ENCODE measurements at regions not wholly inside any gene's neighbourhood (a gene's known extent, or its start where the extent isn't known, plus 50 kb on each side); places are given as distances from the start of the nearest gene placed in this dataset.

GRCh38 chr2:42864641-42865280 is 72.4 kb upstream of the HAAO start:
- no peak for DNase-seq

GRCh38 chr2:42864222-42864621 is 71.8 kb upstream of the HAAO start:
- DNase-seq: no peak

- no peak for DNase-seq
Observed at GRCh38 chr2:42863751-42864150, 71.4 kb upstream of the HAAO start.

- DNase-seq: no peak
Observed at GRCh38 chr2:42863320-42863719, 70.9 kb upstream of the HAAO start.

GRCh38 chr2:42862669-42863185 is 70.3 kb upstream of the HAAO start:
- no peak for DNase-seq

- DNase-seq: no peak
Observed at GRCh38 chr2:42861321-42861720, 68.9 kb upstream of the HAAO start.

GRCh38 chr2:42860319-42861094 is 68.1 kb upstream of the HAAO start:
- DNase-seq: no peak

- no peak for DNase-seq
Observed at GRCh38 chr2:42859791-42860190, 67.4 kb upstream of the HAAO start.

GRCh38 chr2:42859006-42859552 is 66.7 kb upstream of the HAAO start:
- DNase-seq: peak; percentile 71

- DNase-seq: no peak
Observed at GRCh38 chr2:42858140-42859005, 66.0 kb upstream of the HAAO start.

GRCh38 chr2:42856891-42857632 is 64.7 kb upstream of the HAAO start:
- no peak for DNase-seq

GRCh38 chr2:42856106-42856860 is 63.9 kb upstream of the HAAO start:
- no peak for DNase-seq

GRCh38 chr2:42855221-42855970 is 63.0 kb upstream of the HAAO start:
- DNase-seq: no peak

GRCh38 chr2:42854207-42854818 is 61.9 kb upstream of the HAAO start:
- no peak for DNase-seq

GRCh38 chr2:42853549-42854206 is 61.3 kb upstream of the HAAO start:
- no peak for DNase-seq

GRCh38 chr2:42852798-42853197 is 60.4 kb upstream of the HAAO start:
- DNase-seq: no peak

- DNase-seq: no peak
Observed at GRCh38 chr2:42851740-42852250, 59.4 kb upstream of the HAAO start.

GRCh38 chr2:42851186-42851585 is 58.8 kb upstream of the HAAO start:
- DNase-seq: no peak

GRCh38 chr2:42850016-42850805 is 57.8 kb upstream of the HAAO start:
- DNase-seq: no peak
